GM23338 (cell line): ENCODE measurements at regions not wholly inside any gene's neighbourhood (a gene's known extent, or its start where the extent isn't known, plus 50 kb on each side); places are given as distances from the start of the nearest gene placed in this dataset.

Experiments
- ATAC-seq: fragments of 200-7000 bp; cut with Tn5 transposase; 3 replicates; pipeline ENCODE4 v1.9.1; 2020
- DNase-seq: peaks from one replicate; pipeline ENCODE4 v3.0.0-alpha.2; 2015; ENCODE audit warnings: low spot score
- H2AFZ ChIP-seq: fragments of 200-600 bp; sonication (generic); 2 replicates; pipeline ENCODE4 v1.8.0; 2016; ENCODE audit warnings: antibody characterized with exemption, mild to moderate bottlenecking, moderate library complexity
- H3F3A ChIP-seq: fragments of 200-600 bp; sonication (generic); replicated peaks from 2 replicates; pipeline ENCODE4 v1.8.0; 2017; ENCODE audit warnings: antibody characterized with exemption, mixed run types, low read depth
- H3K27ac ChIP-seq: fragments of 200-600 bp; sonication (generic); 2 replicates; pipeline ENCODE4 v1.6.1; 2016; ENCODE audit warnings: low read depth
- H3K27me3 ChIP-seq: fragments of 200-600 bp; sonication (generic); 2 replicates; pipeline ENCODE4 v1.8.0; 2016; ENCODE audit warnings: mild to moderate bottlenecking, mixed run types, moderate library complexity; ENCODE audit not compliant: insufficient read depth
- H3K36me3 ChIP-seq: fragments of 200-600 bp; sonication (generic); 2 replicates; pipeline ENCODE4 v1.8.0; 2016; ENCODE audit warnings: mild to moderate bottlenecking; ENCODE audit not compliant: insufficient read depth
- H3K4me1 ChIP-seq: fragments of 200-600 bp; sonication (generic); 2 replicates; pipeline ENCODE4 v1.8.0; 2016; ENCODE audit warnings: mild to moderate bottlenecking, moderate library complexity; ENCODE audit not compliant: insufficient read depth
- H3K4me2 ChIP-seq: fragments of 200-600 bp; sonication (generic); 2 replicates; pipeline ENCODE4 v1.7.1; 2017; ENCODE audit warnings: mixed run types
- H3K4me3 ChIP-seq: fragments of 200-600 bp; sonication (generic); 2 replicates; pipeline ENCODE4 v1.6.1; 2016; ENCODE audit warnings: mixed run types
- H3K79me2 ChIP-seq: fragments of 200-600 bp; sonication (generic); replicated peaks from 2 replicates; pipeline ENCODE4 v1.8.0; 2017; ENCODE audit warnings: mild to moderate bottlenecking; ENCODE audit not compliant: insufficient read depth
- H3K9me2 ChIP-seq: fragments of 200-600 bp; sonication (generic); 2 replicates; pipeline ENCODE4 v1.8.0; 2017; ENCODE audit not compliant: insufficient read depth
- H4K20me1 ChIP-seq: fragments of 200-600 bp; sonication (generic); replicated peaks from 2 replicates; pipeline ENCODE4 v1.8.0; 2017; ENCODE audit warnings: mild to moderate bottlenecking; ENCODE audit not compliant: insufficient read depth
- H3K27ac Mint-ChIP-seq: 2 replicates; pipeline ENCODE4 v1.8.0; 2020; ENCODE audit warnings: inconsistent platforms, mild to moderate bottlenecking, moderate library complexity, mixed read lengths
- H3K27me3 Mint-ChIP-seq: 3 replicates; pipeline ENCODE4 v1.8.0; 2022; ENCODE audit warnings: low read depth, mild to moderate bottlenecking, moderate library complexity, mixed read lengths, inconsistent platforms; ENCODE audit not compliant: insufficient read depth, poor library complexity
- H3K36me3 Mint-ChIP-seq: 3 replicates; pipeline ENCODE4 v1.8.0; 2021; ENCODE audit warnings: low read depth, mild to moderate bottlenecking, inconsistent platforms, moderate library complexity, mixed read lengths
- H3K4me1 Mint-ChIP-seq: 3 replicates; pipeline ENCODE4 v1.8.0; 2020; ENCODE audit warnings: mild to moderate bottlenecking, inconsistent platforms, mixed read lengths
- H3K4me3 Mint-ChIP-seq: 3 replicates; pipeline ENCODE4 v1.8.0; 2021; ENCODE audit warnings: moderate library complexity, mild to moderate bottlenecking, inconsistent platforms, mixed read lengths
- H3K9me3 Mint-ChIP-seq: 3 replicates; pipeline ENCODE4 v1.8.0; 2020; ENCODE audit warnings: moderate library complexity, mild to moderate bottlenecking, inconsistent platforms, mixed read lengths
- CREB1 ChIP-seq: fragments of 250-450 bp; sonication (Bioruptor Pico); IDR thresholded peaks from 2 replicates; pipeline ENCODE4 v1.5.0; 2020; ENCODE audit warnings: low read depth, mild to moderate bottlenecking, moderate library complexity
- ETS1 ChIP-seq: IDR thresholded peaks from 2 replicates; pipeline ENCODE4 v1.6.1; 2016; ENCODE audit warnings: antibody characterized with exemption
- EZH2 ChIP-seq: fragments of 200-600 bp; sonication (generic); IDR thresholded peaks from one replicate; pipeline ENCODE4 v1.8.0; 2017; ENCODE audit warnings: antibody characterized with exemption, mild to moderate bottlenecking, low read depth; ENCODE audit not compliant: unreplicated experiment
- EZH2phosphoT487 ChIP-seq: fragments of 200-600 bp; sonication (generic); IDR thresholded peaks from one replicate; pipeline ENCODE4 v1.8.1; 2018; ENCODE audit warnings: antibody characterized with exemption; ENCODE audit not compliant: unreplicated experiment
- JUNB ChIP-seq: IDR thresholded peaks from one replicate; pipeline ENCODE4 v1.6.1; 2016; ENCODE audit warnings: antibody characterized with exemption; ENCODE audit not compliant: unreplicated experiment
- NANOG ChIP-seq: IDR thresholded peaks from 2 replicates; pipeline ENCODE4 v1.6.1; 2016; ENCODE audit warnings: antibody characterized with exemption, borderline replicate concordance
- POLR2AphosphoS5 ChIP-seq: IDR thresholded peaks from 2 replicates; pipeline ENCODE4 v1.6.1; 2016; ENCODE audit warnings: antibody characterized with exemption, low read depth
- REST ChIP-seq: IDR thresholded peaks from one replicate; pipeline ENCODE4 v1.6.1; 2018; ENCODE audit warnings: antibody characterized with exemption; ENCODE audit not compliant: unreplicated experiment
- STAT1 ChIP-seq: IDR thresholded peaks from one replicate; pipeline ENCODE4 v1.6.1; 2016; ENCODE audit warnings: antibody characterized with exemption; ENCODE audit not compliant: unreplicated experiment
- ZNF114 ChIP-seq: fragments of 250-450 bp; sonication (Bioruptor Pico); IDR thresholded peaks from 2 replicates; pipeline ENCODE4 v1.5.0; 2020; ENCODE audit warnings: mild to moderate bottlenecking, moderate library complexity
- ZNF331 ChIP-seq: fragments of 250-450 bp; sonication (Bioruptor Pico); IDR thresholded peaks from 2 replicates; pipeline ENCODE4 v1.5.0; 2020; ENCODE audit warnings: low read depth, mild to moderate bottlenecking, moderate library complexity
- ZNF462 ChIP-seq: fragments of 250-450 bp; sonication (Bioruptor Pico); IDR thresholded peaks from 2 replicates; pipeline ENCODE4 v1.5.0; 2020; ENCODE audit warnings: mild to moderate bottlenecking, moderate library complexity
- TF ChIP-seq, protein P1 (sequence below), 2 experiments: fragments of 200-600 bp in 1 of 2; sonication (generic) in 1 of 2; conservative IDR thresholded peaks; 2 replicates each; pipeline versions ENCODE4 v1.5.1 to v1.6.1; 2016 to 2017; ENCODE audit warnings: antibody characterized with exemption in 2 of 2, low read depth in 2 of 2, mild to moderate bottlenecking in 2 of 2, moderate library complexity in 1 of 2

GRCh38 chr3:7847021-7847420 lies 654.6 kb upstream of the LMCD1 start:
- Histone ChIP-seq H2AFZ (no peak overlapping the region), H3K4me2 (no peak overlapping the region), H3K4me3 (no peak overlapping the region), H3F3A (no peaks in the 10 kb centered on the region), H3K9me2 (peaks cover 7% of the 10 kb centered on the region; the same call in 1 of the 2 replicates), H3K4me1 (0 out of 2 replicates have a peak, but pooled peaks cover 4% of the 10 kb centered on the region), H3K27ac (no peak overlapping the region), H3K36me3 (no peaks in the 10 kb centered on the region), H4K20me1 (no peaks in the 10 kb centered on the region), H3K79me2 (no peaks in the 10 kb centered on the region), H3K27me3 (no peaks in the 10 kb centered on the region)
- no peaks in the 10 kb centered on the region; the same call in 2 of the 3 replicates for H3K36me3 Mint-ChIP-seq
- no peaks in the 10 kb centered on the region for H3K9me3 Mint-ChIP-seq
- no peak overlapping the region for H3K27ac Mint-ChIP-seq
- 0 out of 3 replicates have a peak, but pooled peaks cover 8% of the 10 kb centered on the region for H3K4me1 Mint-ChIP-seq
- H3K4me3 Mint-ChIP-seq, result no peak overlapping the region
- no peak for DNase-seq
- no peaks in the 10 kb centered on the region for H3K27me3 Mint-ChIP-seq
- ATAC-seq, result no peak
- TF ChIP-seq EZH2phosphoT487, result no peak
- no peak for TF ChIP-seq ZNF331 (CRISPR knock-in tag)
- TF ChIP-seq ZNF114 (CRISPR knock-in tag), result no peak
- no peak for TF ChIP-seq NANOG
- TF ChIP-seq ZNF462 (CRISPR knock-in tag), result no peak
- TF ChIP-seq STAT1, result no peak
- no peak for TF ChIP-seq CREB1 (CRISPR knock-in tag)
- TF ChIP-seq, protein P1, sequence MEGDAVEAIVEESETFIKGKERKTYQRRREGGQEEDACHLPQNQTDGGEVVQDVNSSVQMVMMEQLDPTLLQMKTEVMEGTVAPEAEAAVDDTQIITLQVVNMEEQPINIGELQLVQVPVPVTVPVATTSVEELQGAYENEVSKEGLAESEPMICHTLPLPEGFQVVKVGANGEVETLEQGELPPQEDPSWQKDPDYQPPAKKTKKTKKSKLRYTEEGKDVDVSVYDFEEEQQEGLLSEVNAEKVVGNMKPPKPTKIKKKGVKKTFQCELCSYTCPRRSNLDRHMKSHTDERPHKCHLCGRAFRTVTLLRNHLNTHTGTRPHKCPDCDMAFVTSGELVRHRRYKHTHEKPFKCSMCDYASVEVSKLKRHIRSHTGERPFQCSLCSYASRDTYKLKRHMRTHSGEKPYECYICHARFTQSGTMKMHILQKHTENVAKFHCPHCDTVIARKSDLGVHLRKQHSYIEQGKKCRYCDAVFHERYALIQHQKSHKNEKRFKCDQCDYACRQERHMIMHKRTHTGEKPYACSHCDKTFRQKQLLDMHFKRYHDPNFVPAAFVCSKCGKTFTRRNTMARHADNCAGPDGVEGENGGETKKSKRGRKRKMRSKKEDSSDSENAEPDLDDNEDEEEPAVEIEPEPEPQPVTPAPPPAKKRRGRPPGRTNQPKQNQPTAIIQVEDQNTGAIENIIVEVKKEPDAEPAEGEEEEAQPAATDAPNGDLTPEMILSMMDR (conservative IDR thresholded peaks at IDR 0.05; ENCODE audit: low read depth in 2 of 2), result no peak
- TF ChIP-seq POLR2AphosphoS5, result no peak
- TF ChIP-seq ETS1, result no peak
- no peak for TF ChIP-seq REST
- no peak for TF ChIP-seq JUNB
- TF ChIP-seq EZH2, result no peak
